PC-3 (cell line): ENCODE measurements at regions not wholly inside any gene's neighbourhood (a gene's known extent, or its start where the extent isn't known, plus 50 kb on each side); places are given as distances from the start of the nearest gene placed in this dataset.

Experiments used
- CTCF ChIP-seq: fragments of 300-600 bp; sonication (generic); conservative IDR thresholded peaks from 2 replicates; pipeline ENCODE4 v1.5.1; 2017; ENCODE audit warnings: antibody characterized with exemption, low read depth, mild to moderate bottlenecking, low read length
- EZH2 ChIP-seq: fragments of 300-600 bp; sonication (generic); IDR thresholded peaks from one replicate; pipeline ENCODE4 v1.6.1; 2017; ENCODE audit warnings: antibody characterized with exemption, mild to moderate bottlenecking, low read length; ENCODE audit not compliant: unreplicated experiment
- EZH2phosphoT487 ChIP-seq: fragments of 300-600 bp; sonication (generic); IDR thresholded peaks from 2 replicates; pipeline ENCODE4 v1.6.1; 2018; ENCODE audit warnings: mild to moderate bottlenecking, antibody characterized with exemption, low read length, borderline replicate concordance

- TF ChIP-seq CTCF (no peak), EZH2 (no peak), EZH2phosphoT487 (no peak)
Observed at GRCh38 chr3:81040107-81040506, 721.3 kb downstream of the GBE1 start.
